Endothelial cell of umbilical vein (primary cell): ENCODE measurements at regions not wholly inside any gene's neighbourhood (a gene's known extent, or its start where the extent isn't known, plus 50 kb on each side); places are given as distances from the start of the nearest gene placed in this dataset.

ENCODE experiments used
- BruUV-seq: library from RNA; stranded (reverse); fragments of 400-500 nt; replicated peaks from 2 replicates; lab custom pipeline; 2021; lab: Mats Ljungman, UMichigan
- CTCF ChIA-PET: fragments of 300-600, 350-600 bp; sonication (Branson Sonifier 250); formaldehyde crosslinking; loops from one replicate; lab custom pipeline; 2021; ENCODE audit warnings: antibody characterized with exemption, inconsistent platforms; lab: Charles Lee
- POLR2A ChIA-PET: fragments of 300-600, 350-600 bp; sonication (Branson Sonifier 250); formaldehyde crosslinking; loops from one replicate; lab custom pipeline; 2021; ENCODE audit warnings: antibody characterized with exemption, inconsistent platforms; lab: Charles Lee
- DNase-seq: peaks from one replicate; pipeline ENCODE4 v3.0.0-alpha.2; 2011; ENCODE audit warnings: low read depth, low spot score
- FAIRE-seq: peaks from 2 replicates; lab custom pipeline; 2011; peaks lifted over from hg19 to GRCh38; lab: Jason Lieb, UNC
- H2AFZ ChIP-seq: 2 replicates; pipeline ENCODE4 v1.6.0; 2012; ENCODE audit warnings: low read depth, low read length, control low read depth, inconsistent platforms
- H3K27ac ChIP-seq: 2 replicates; pipeline ENCODE4 v1.5.1; 2011; ENCODE audit warnings: low read depth, mild to moderate bottlenecking, control low read depth, low read length, moderate library complexity; ENCODE audit not compliant: insufficient read depth
- H3K27me3 ChIP-seq, 2 experiments: 2 replicates each; pipeline versions ENCODE4 v1.6.0 to v1.6.1; 2011; ENCODE audit warnings: low read length in 2 of 2, mixed read lengths in 1 of 2; ENCODE audit not compliant: control insufficient read depth in 2 of 2, insufficient read depth in 2 of 2
- H3K36me3 ChIP-seq, 2 experiments: 2 replicates in 1 of 2; 3 replicates in 1 of 2; pipeline ENCODE4 v1.5.1; 2011; ENCODE audit warnings: low read length in 2 of 2, mild to moderate bottlenecking in 1 of 2, moderate library complexity in 1 of 2; ENCODE audit not compliant: control insufficient read depth in 2 of 2, insufficient read depth in 2 of 2; ENCODE audit errors: extremely low read depth in 1 of 2
- H3K4me1 ChIP-seq: 3 replicates; pipeline ENCODE4 v1.5.1; 2011; ENCODE audit warnings: mild to moderate bottlenecking, low read length; ENCODE audit not compliant: control insufficient read depth, insufficient read depth; ENCODE audit errors: extremely low read depth
- H3K4me2 ChIP-seq: 2 replicates; pipeline ENCODE4 v1.6.1; 2011; ENCODE audit warnings: low read length, control low read depth, mixed read lengths; ENCODE audit not compliant: insufficient read depth
- H3K4me3 ChIP-seq, 3 experiments: fragments of 200-600 bp in 1 of 3; sonication (generic), shearing (Covaris generic) in 1 of 3; replicated peaks in 1 of 3; 2 replicates each; pipeline ENCODE4 v1.5.1; 2011 to 2016; ENCODE audit warnings: control low read depth in 3 of 3, low read length in 3 of 3, mild to moderate bottlenecking in 2 of 3, inconsistent platforms in 1 of 3, low read depth in 1 of 3, moderate library complexity in 1 of 3; ENCODE audit not compliant: insufficient read depth in 1 of 3
- H3K79me2 ChIP-seq: 2 replicates; pipeline ENCODE4 v1.6.0; 2012; ENCODE audit warnings: low read length, inconsistent platforms; ENCODE audit not compliant: control insufficient read depth, insufficient read depth
- H3K9ac ChIP-seq: replicated peaks from 2 replicates; pipeline ENCODE3; 2011; ENCODE audit warnings: low read length, control low read depth; ENCODE audit not compliant: insufficient read depth; ENCODE audit errors: extremely low read depth
- H3K9me1 ChIP-seq: replicated peaks from 3 replicates; pipeline ENCODE4 v1.6.0; 2011; ENCODE audit warnings: mild to moderate bottlenecking, low read length; ENCODE audit not compliant: control insufficient read depth, insufficient read depth; ENCODE audit errors: extremely low read depth
- H3K9me3 ChIP-seq: replicated peaks from 2 replicates; pipeline ENCODE4 v1.5.1; 2012; ENCODE audit warnings: low read length, inconsistent platforms; ENCODE audit not compliant: control insufficient read depth, insufficient read depth
- H4K20me1 ChIP-seq: replicated peaks from 2 replicates; pipeline ENCODE3; 2011; ENCODE audit warnings: mild to moderate bottlenecking, low read length; ENCODE audit not compliant: control insufficient read depth, insufficient read depth; ENCODE audit errors: extremely low read depth
- CTCF ChIP-seq, 2 donors: IDR thresholded peaks; 1 replicate in 1 of 2; 2 replicates in 1 of 2; pipeline ENCODE4 v1.5.1; 2011; ENCODE audit warnings: low read length in 2 of 2, mild to moderate bottlenecking in 2 of 2, moderate library complexity in 2 of 2, control low read depth in 1 of 2, inconsistent platforms in 1 of 2, low read depth in 1 of 2; ENCODE audit not compliant: insufficient read depth in 1 of 2; ENCODE audit errors: extremely low read depth in 1 of 2
- EZH2 ChIP-seq: IDR thresholded peaks from 2 replicates; pipeline ENCODE4 v1.6.1; 2012; ENCODE audit warnings: borderline replicate concordance, low read depth, mild to moderate bottlenecking, moderate library complexity, low read length, inconsistent platforms; ENCODE audit not compliant: severe bottlenecking
- FOS ChIP-seq: IDR thresholded peaks from 2 replicates; pipeline ENCODE4 v1.6.1; 2011; ENCODE audit warnings: mild to moderate bottlenecking, low read length, moderate library complexity, borderline replicate concordance; ENCODE audit not compliant: insufficient read depth
- GATA2 ChIP-seq: IDR thresholded peaks from 2 replicates; pipeline ENCODE4 v1.7.0; 2011; ENCODE audit warnings: low read depth, mild to moderate bottlenecking, moderate library complexity, mixed read lengths, low read length; ENCODE audit not compliant: insufficient read length, insufficient read depth
- JUN ChIP-seq: IDR thresholded peaks from 2 replicates; pipeline ENCODE4 v1.6.1; 2011; ENCODE audit warnings: borderline replicate concordance, low read depth; ENCODE audit not compliant: insufficient read length, insufficient read depth
- MAX ChIP-seq: IDR thresholded peaks from 2 replicates; pipeline ENCODE4 v1.6.1; 2011; ENCODE audit not compliant: insufficient read depth, insufficient read length
- MYC ChIP-seq: IDR thresholded peaks from one replicate; pipeline ENCODE4 v1.6.1; 2011; ENCODE audit warnings: mild to moderate bottlenecking, low read depth, low read length
- POLR2A ChIP-seq: IDR thresholded peaks from 2 replicates; pipeline ENCODE4 v1.6.1; 2012; ENCODE audit warnings: low read depth, mild to moderate bottlenecking, control low read depth, low read length
- POLR2AphosphoS5 ChIP-seq: IDR thresholded peaks from 2 replicates; pipeline ENCODE4 v1.6.1; 2012; ENCODE audit warnings: low read depth, mild to moderate bottlenecking, control low read depth, low read length, moderate library complexity; ENCODE audit not compliant: insufficient read depth
- dilution Hi-C: fragments of 300-500 bp; cut with MboI; formaldehyde crosslinking; loops from one replicate; pipeline ENCODE4 v1.15.0; 2019; ENCODE audit warnings: low sequenced_read_pairs; ENCODE audit not compliant: extremely low pct_ligation_motif_present
- intact Hi-C: fragments of 100-400 bp; cut with micrococcal nuclease; formaldehyde crosslinking; loops from one replicate; pipeline ENCODE4 v1.10.0; 2022

DNA sequence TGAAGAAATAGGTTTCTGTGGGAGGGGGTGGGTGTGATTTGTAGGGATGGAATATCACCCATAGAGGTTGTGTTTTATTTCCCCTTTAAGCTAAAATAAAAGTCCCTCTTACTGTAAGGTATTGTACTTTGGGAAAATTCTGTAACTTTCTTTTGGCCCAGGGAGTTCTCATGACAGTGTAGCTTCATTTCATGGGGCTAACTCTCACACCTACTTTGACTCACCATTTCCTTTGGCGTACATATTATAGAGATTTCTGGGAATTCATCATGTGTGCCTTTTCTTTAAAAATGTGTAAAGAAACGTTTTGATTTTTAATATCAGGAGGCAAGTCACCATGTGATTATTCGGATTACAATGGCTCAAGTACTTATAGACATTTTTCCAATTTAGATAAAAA, 477.7 kb upstream of the CFAP20DC start:
- no peak for FAIRE-seq
- intact Hi-C loops (no loop called here), dilution Hi-C loops (no loop called here)
- H3K4me2 ChIP-seq, result no peak overlapping the region
- no peaks in the 10 kb centered on the region for H3K27me3 ChIP-seq
- H3K27ac ChIP-seq, result no peak overlapping the region
- H4K20me1 ChIP-seq, result no peaks in the 10 kb centered on the region
- TF ChIP-seq POLR2AphosphoS5 (no peak), MAX (no peak), JUN (no peak), POLR2A (no peak), EZH2 (no peak), MYC (no peak), CTCF (IDR thresholded peaks at IDR 0.05; ENCODE audit: extremely low read depth in 1 of 2, insufficient read depth in 1 of 2, low read depth in 1 of 2, low read length in 2 of 2) (no peak), FOS (no peak), GATA2 (no peak)
- H3K9me1 ChIP-seq, result no peaks in the 10 kb centered on the region
- no peak overlapping the region for H3K4me3 ChIP-seq
- H3K36me3 ChIP-seq, result no peaks in the 10 kb centered on the region
- no TSS peak for BruUV-seq
- ChIA-PET POLR2A (no interaction called here), CTCF (no interaction called here)
- H3K9me3 ChIP-seq, result no peaks in the 10 kb centered on the region
- H3K4me1 ChIP-seq, result no peaks in the 10 kb centered on the region
- no peak for DNase-seq
- H3K9ac ChIP-seq, result no peak overlapping the region
- H3K79me2 ChIP-seq, result no peaks in the 10 kb centered on the region
- H2AFZ ChIP-seq, result no peak overlapping the region
